ENCODE measurements at regions not wholly inside any gene's neighbourhood (a gene's known extent, or its start where the extent isn't known, plus 50 kb on each side); places are given as distances from the start of the nearest gene placed in this dataset.
"Not testable (repeated sequence)": the region's sequence is repeated elsewhere in the genome, so short reads cannot be mapped to it uniquely, and the experiment has no call there.

- DNase-seq = no peak
These were observed 176.0 kb downstream of the MSX2 start for GRCh38 chr5:174900240-174900865.

GRCh38 chr5:174897281-174897950 is 173.0 kb downstream of the MSX2 start:
- no peak for DNase-seq

- no peak for DNase-seq
These were observed 171.0 kb downstream of the MSX2 start for GRCh38 chr5:174895360-174895759.

- DNase-seq = no peak
These were observed 168.4 kb downstream of the MSX2 start for GRCh38 chr5:174892742-174893141.

GRCh38 chr5:174880412-174881200 is 156.2 kb downstream of the MSX2 start:
- DNase-seq = not testable (repeated sequence)

- DNase-seq = no peak
These were observed 153.6 kb downstream of the MSX2 start for GRCh38 chr5:174877987-174878386.

GRCh38 chr5:174872271-174872670 is 147.9 kb downstream of the MSX2 start:
- no peak for DNase-seq

GRCh38 chr5:174852143-174852542 is 127.8 kb downstream of the MSX2 start:
- DNase-seq = no peak

- no peak for DNase-seq
These were observed 126.3 kb downstream of the MSX2 start for GRCh38 chr5:174850565-174851169.

- no peak for DNase-seq
These were observed 125.0 kb downstream of the MSX2 start for GRCh38 chr5:174849426-174849825.

GRCh38 chr5:174844971-174845370 is 120.6 kb downstream of the MSX2 start:
- DNase-seq = no peak

- DNase-seq = no peak
These were observed 119.2 kb downstream of the MSX2 start for GRCh38 chr5:174843263-174844250.

- no peak for DNase-seq
These were observed 116.1 kb downstream of the MSX2 start for GRCh38 chr5:174840435-174840834.

GRCh38 chr5:174839196-174839595 is 114.8 kb downstream of the MSX2 start:
- DNase-seq = no peak

- no peak for DNase-seq
These were observed 113.8 kb downstream of the MSX2 start for GRCh38 chr5:174837919-174838902.

- no peak for DNase-seq
These were observed 109.7 kb downstream of the MSX2 start for GRCh38 chr5:174834081-174834480.

- DNase-seq = no peak
These were observed 108.4 kb downstream of the MSX2 start for GRCh38 chr5:174832811-174833210.

GRCh38 chr5:174832025-174832424 is 107.6 kb downstream of the MSX2 start:
- no peak for DNase-seq

GRCh38 chr5:174831031-174831660 is 106.8 kb downstream of the MSX2 start:
- DNase-seq = no peak

- no peak for DNase-seq
These were observed 105.1 kb downstream of the MSX2 start for GRCh38 chr5:174829511-174829864.
